ENCODE measurements at regions not wholly inside any gene's neighbourhood (a gene's known extent, or its start where the extent isn't known, plus 50 kb on each side); places are given as distances from the start of the nearest gene placed in this dataset.

DNA sequence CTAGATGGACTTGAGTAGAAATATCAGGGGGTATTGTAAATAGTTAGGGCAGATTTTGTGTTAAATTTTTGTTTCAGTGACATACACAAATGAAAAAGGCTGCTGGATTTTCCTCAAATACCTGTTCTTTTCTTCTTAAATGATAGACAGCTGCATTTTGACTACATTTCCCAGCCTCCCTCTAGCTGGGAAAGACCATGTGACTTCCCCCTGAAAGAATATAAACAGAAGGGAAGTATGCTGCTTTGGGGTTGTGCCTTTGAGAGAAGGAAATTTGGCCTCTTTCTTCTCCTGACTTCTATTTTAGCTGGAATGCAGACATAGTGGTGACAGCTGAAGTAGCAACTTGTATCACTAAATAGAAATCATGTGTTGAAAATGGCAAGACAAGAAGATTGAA, 476.1 kb upstream of the SYT1 start:
- H3K4me3 ChIP-seq, result no peak overlapping the region
- ATAC-seq (no peak), FAIRE-seq (no peak), DNase-seq (ENCODE audit: low read depth in 1 of 2, low spot score in 1 of 2) (no peak)
- no peaks in the 10 kb centered on the region for H3K9me3 ChIP-seq
- H3K4me2 ChIP-seq, result no peak overlapping the region
- ChIA-PET CTCF (interaction anchor here (0.6 to 1.5 kb wide), 2 partner anchors 15 to 618 kb away, joined by 3 to 4 read pairs; no protein-coding TSS in a partner anchor), POLR2A (no interaction called here)
- H3K27ac ChIP-seq, result no peak overlapping the region
- no peaks in the 10 kb centered on the region; the same call in 2 of the 3 replicates for H3K4me1 ChIP-seq
- no peak for TF ChIP-seq POLR2A (IDR thresholded peaks at IDR 0.05; ENCODE audit: low read length)
- TF ChIP-seq RFX5 (IDR thresholded peaks at IDR 0.05), result no peak
- TF ChIP-seq, protein P1, sequence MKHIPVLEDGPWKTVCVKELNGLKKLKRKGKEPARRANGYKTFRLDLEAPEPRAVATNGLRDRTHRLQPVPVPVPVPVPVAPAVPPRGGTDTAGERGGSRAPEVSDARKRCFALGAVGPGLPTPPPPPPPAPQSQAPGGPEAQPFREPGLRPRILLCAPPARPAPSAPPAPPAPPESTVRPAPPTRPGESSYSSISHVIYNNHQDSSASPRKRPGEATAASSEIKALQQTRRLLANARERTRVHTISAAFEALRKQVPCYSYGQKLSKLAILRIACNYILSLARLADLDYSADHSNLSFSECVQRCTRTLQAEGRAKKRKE (CRISPR knock-in tag; IDR thresholded peaks at IDR 0.05; ENCODE audit: low read depth), result no peak
- TF ChIP-seq MAFK (IDR thresholded peaks at IDR 0.05; ENCODE audit: partially characterized antibody), result no peak
- no peak for TF ChIP-seq FOSL2 (IDR thresholded peaks at IDR 0.05)
- TF ChIP-seq FOSL2 (CRISPR knock-in tag; IDR thresholded peaks at IDR 0.05), result no peak
- TF ChIP-seq NFE2L2 (conservative IDR thresholded peaks at IDR 0.05; ENCODE audit: low read length), result no peak
- no peak for TF ChIP-seq MAZ (IDR thresholded peaks at IDR 0.05; ENCODE audit: borderline replicate concordance, low read depth, low read length)
- no peak for TF ChIP-seq HDAC2 (IDR thresholded peaks at IDR 0.05)
- TF ChIP-seq ZNF302 (CRISPR knock-in tag; IDR thresholded peaks at IDR 0.05), result no peak
- no peak for TF ChIP-seq TFCP2L1 (CRISPR knock-in tag; IDR thresholded peaks at IDR 0.05)
- TF ChIP-seq HEYL (CRISPR knock-in tag; IDR thresholded peaks at IDR 0.05), result no peak
- no peak for TF ChIP-seq JUNB (IDR thresholded peaks at IDR 0.05)
- TF ChIP-seq FOSB (CRISPR knock-in tag; IDR thresholded peaks at IDR 0.05), result no peak
- TF ChIP-seq, protein P2, sequence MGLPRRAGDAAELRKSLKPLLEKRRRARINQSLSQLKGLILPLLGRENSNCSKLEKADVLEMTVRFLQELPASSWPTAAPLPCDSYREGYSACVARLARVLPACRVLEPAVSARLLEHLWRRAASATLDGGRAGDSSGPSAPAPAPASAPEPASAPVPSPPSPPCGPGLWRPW (IDR thresholded peaks at IDR 0.05), result no peak
- TF ChIP-seq SREBF2 (IDR thresholded peaks at IDR 0.05), result no peak
- TF ChIP-seq NR3C1 (IDR thresholded peaks at IDR 0.05), result no peak

DNA sequence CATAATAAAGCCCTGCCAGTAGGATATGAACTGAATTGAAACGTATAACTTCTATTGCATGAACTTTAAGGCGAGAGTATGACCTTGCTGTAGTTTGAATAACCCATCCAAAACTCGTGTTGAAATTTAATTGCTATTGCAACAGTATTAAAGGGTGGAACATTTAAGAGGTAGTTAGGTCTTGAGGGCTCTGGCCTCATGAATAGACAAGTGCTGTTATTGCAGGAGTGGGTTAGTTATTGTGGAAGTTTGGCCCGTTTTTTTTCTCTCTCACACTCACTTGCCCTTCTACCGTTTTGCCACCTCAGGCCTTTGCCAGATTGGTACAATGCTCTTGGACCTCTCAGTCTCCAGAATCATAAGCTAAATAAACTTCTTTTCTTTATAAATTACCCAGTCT, 473.7 kb upstream of the SYT1 start:
- FAIRE-seq, result no peak
- TF ChIP-seq KDM1A (IDR thresholded peaks at IDR 0.05; ENCODE audit: low read depth) (no peak), NFE2L2 (conservative IDR thresholded peaks at IDR 0.05; ENCODE audit: low read length) (no peak), NPAS2 (CRISPR knock-in tag; IDR thresholded peaks at IDR 0.05; ENCODE audit: borderline replicate concordance) (no peak), CHD2 (IDR thresholded peaks at IDR 0.05; ENCODE audit: low read length, partially characterized antibody) (no peak), CHD4 (IDR thresholded peaks at IDR 0.05; ENCODE audit: borderline replicate concordance) (no peak), CBX2 (IDR thresholded peaks at IDR 0.05; ENCODE audit: borderline replicate concordance, low read depth) (no peak), ZFP36 (IDR thresholded peaks at IDR 0.05; ENCODE audit: borderline replicate concordance, partially characterized antibody) (no peak), JUN (IDR thresholded peaks at IDR 0.05) (no peak), HOXA7 (CRISPR knock-in tag; IDR thresholded peaks at IDR 0.05) (no peak), ESRRA (IDR thresholded peaks at IDR 0.05; ENCODE audit: borderline replicate concordance, low read length) (no peak), BHLHE40 (IDR thresholded peaks at IDR 0.05; ENCODE audit: low read depth, low read length) (no peak), MAZ (IDR thresholded peaks at IDR 0.05; ENCODE audit: borderline replicate concordance, low read depth, low read length) (no peak), EP300 (IDR thresholded peaks at IDR 0.05) (no peak), CBX8 (IDR thresholded peaks at IDR 0.05) (no peak)
- TF ChIP-seq, protein P3, sequence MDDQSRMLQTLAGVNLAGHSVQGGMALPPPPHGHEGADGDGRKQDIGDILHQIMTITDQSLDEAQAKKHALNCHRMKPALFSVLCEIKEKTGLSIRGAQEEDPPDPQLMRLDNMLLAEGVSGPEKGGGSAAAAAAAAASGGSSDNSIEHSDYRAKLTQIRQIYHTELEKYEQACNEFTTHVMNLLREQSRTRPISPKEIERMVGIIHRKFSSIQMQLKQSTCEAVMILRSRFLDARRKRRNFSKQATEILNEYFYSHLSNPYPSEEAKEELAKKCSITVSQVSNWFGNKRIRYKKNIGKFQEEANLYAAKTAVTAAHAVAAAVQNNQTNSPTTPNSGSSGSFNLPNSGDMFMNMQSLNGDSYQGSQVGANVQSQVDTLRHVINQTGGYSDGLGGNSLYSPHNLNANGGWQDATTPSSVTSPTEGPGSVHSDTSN (IDR thresholded peaks at IDR 0.05), result no peak
- TF ChIP-seq, protein P4, sequence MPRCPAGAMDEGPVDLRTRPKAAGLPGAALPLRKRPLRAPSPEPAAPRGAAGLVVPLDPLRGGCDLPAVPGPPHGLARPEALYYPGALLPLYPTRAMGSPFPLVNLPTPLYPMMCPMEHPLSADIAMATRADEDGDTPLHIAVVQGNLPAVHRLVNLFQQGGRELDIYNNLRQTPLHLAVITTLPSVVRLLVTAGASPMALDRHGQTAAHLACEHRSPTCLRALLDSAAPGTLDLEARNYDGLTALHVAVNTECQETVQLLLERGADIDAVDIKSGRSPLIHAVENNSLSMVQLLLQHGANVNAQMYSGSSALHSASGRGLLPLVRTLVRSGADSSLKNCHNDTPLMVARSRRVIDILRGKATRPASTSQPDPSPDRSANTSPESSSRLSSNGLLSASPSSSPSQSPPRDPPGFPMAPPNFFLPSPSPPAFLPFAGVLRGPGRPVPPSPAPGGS (IDR thresholded peaks at IDR 0.05), result no peak
- WGBS (ENCODE audit: missing lambda C conversion rate), result 53% methylated on average over 5 of the region's 5 CpGs

More for the DNA sequence above, 473.7 kb upstream of the SYT1 start:
- no peak overlapping the region for H3K4me3 ChIP-seq
- ATAC-seq (no peak), DNase-seq (ENCODE audit: low read depth in 1 of 2, low spot score in 1 of 2) (no peak)
- no peak overlapping the region for H3K4me2 ChIP-seq
- ChIA-PET CTCF (no interaction called here), POLR2A (no interaction called here)
- no peaks in the 10 kb centered on the region for H3K9me3 ChIP-seq
- no peaks in the 10 kb centered on the region; the same call in 2 of the 3 replicates for H3K4me1 ChIP-seq
- H3K27ac ChIP-seq, result no peak overlapping the region
